Neural progenitor cell (in vitro differentiated cells): ENCODE measurements at regions not wholly inside any gene's neighbourhood (a gene's known extent, or its start where the extent isn't known, plus 50 kb on each side); places are given as distances from the start of the nearest gene placed in this dataset.

Experiments
- DNase-seq: peaks from one replicate; pipeline ENCODE4 v3.0.0-alpha.2; 2016; ENCODE audit warnings: low spot score
- H2AFZ ChIP-seq: fragments of 200-600 bp; sonication (generic); replicated peaks from 2 replicates; pipeline ENCODE4 v1.6.1; 2016; ENCODE audit warnings: antibody characterized with exemption
- H3F3A ChIP-seq: fragments of 200-600 bp; sonication (generic); 2 replicates; pipeline ENCODE4 v1.6.1; 2016; ENCODE audit warnings: antibody characterized with exemption, low read depth
- H3K27ac ChIP-seq: fragments of 200-600 bp; sonication (generic); 2 replicates; pipeline ENCODE4 v1.5.1; 2016; ENCODE audit warnings: mild to moderate bottlenecking
- H3K27me3 ChIP-seq: fragments of 200-600 bp; sonication (generic); 2 replicates; pipeline ENCODE4 v1.6.1; 2016; ENCODE audit warnings: mild to moderate bottlenecking, moderate library complexity
- H3K36me3 ChIP-seq: fragments of 200-600 bp; sonication (generic); 2 replicates; pipeline ENCODE4 v1.5.1; 2016
- H3K4me1 ChIP-seq: fragments of 200-600 bp; sonication (generic); 2 replicates; pipeline ENCODE4 v1.6.1; 2016; ENCODE audit warnings: mixed run types
- H3K4me2 ChIP-seq: fragments of 200-600 bp; sonication (generic); 2 replicates; pipeline ENCODE4 v1.6.1; 2016
- H3K4me3 ChIP-seq: fragments of 200-600 bp; sonication (generic); 2 replicates; pipeline ENCODE4 v1.5.1; 2016
- H3K79me2 ChIP-seq: fragments of 200-600 bp; sonication (generic); 2 replicates; pipeline ENCODE4 v1.6.1; 2016; ENCODE audit warnings: low read depth
- H3K9ac ChIP-seq: fragments of 200-600 bp; sonication (generic); 2 replicates; pipeline ENCODE4 v1.6.1; 2016
- H3K9me3 ChIP-seq: fragments of 200-600 bp; sonication (generic); 2 replicates; pipeline ENCODE4 v1.5.1; 2016; ENCODE audit warnings: low read depth
- H4K20me1 ChIP-seq: fragments of 200-600 bp; sonication (generic); 2 replicates; pipeline ENCODE4 v1.6.1; 2016; ENCODE audit warnings: low read depth
- H3K27ac Mint-ChIP-seq: 3 replicates; pipeline ENCODE4 v1.8.0; 2021; ENCODE audit warnings: mixed read lengths
- H3K27me3 Mint-ChIP-seq: 2 replicates; pipeline ENCODE4 v1.8.0; 2022; ENCODE audit warnings: low read depth, mild to moderate bottlenecking, inconsistent platforms, moderate library complexity, mixed read lengths; ENCODE audit not compliant: insufficient read depth
- H3K36me3 Mint-ChIP-seq: 3 replicates; pipeline ENCODE4 v1.8.0; 2021; ENCODE audit warnings: mixed read lengths
- H3K4me1 Mint-ChIP-seq: 3 replicates; pipeline ENCODE4 v1.8.0; 2021; ENCODE audit warnings: mixed read lengths
- H3K4me3 Mint-ChIP-seq: 3 replicates; pipeline ENCODE4 v1.8.0; 2021; ENCODE audit warnings: mild to moderate bottlenecking, moderate library complexity, mixed read lengths
- H3K9me3 Mint-ChIP-seq: 3 replicates; pipeline ENCODE4 v1.8.0; 2020; ENCODE audit warnings: mixed read lengths
- EZH2 ChIP-seq: fragments of 200-600 bp; sonication (generic); IDR thresholded peaks from 2 replicates; pipeline ENCODE4 v1.6.1; 2017; ENCODE audit warnings: antibody characterized with exemption, mild to moderate bottlenecking, moderate library complexity
- EZH2phosphoT487 ChIP-seq: fragments of 200-600 bp; sonication (generic); IDR thresholded peaks from 2 replicates; pipeline ENCODE4 v1.6.1; 2017; ENCODE audit warnings: antibody characterized with exemption
- TF ChIP-seq, protein P1 (sequence below): fragments of 200-600 bp; sonication (generic); IDR thresholded peaks from 2 replicates; pipeline ENCODE4 v1.5.1; 2017; ENCODE audit warnings: antibody characterized with exemption, mild to moderate bottlenecking

DNA sequence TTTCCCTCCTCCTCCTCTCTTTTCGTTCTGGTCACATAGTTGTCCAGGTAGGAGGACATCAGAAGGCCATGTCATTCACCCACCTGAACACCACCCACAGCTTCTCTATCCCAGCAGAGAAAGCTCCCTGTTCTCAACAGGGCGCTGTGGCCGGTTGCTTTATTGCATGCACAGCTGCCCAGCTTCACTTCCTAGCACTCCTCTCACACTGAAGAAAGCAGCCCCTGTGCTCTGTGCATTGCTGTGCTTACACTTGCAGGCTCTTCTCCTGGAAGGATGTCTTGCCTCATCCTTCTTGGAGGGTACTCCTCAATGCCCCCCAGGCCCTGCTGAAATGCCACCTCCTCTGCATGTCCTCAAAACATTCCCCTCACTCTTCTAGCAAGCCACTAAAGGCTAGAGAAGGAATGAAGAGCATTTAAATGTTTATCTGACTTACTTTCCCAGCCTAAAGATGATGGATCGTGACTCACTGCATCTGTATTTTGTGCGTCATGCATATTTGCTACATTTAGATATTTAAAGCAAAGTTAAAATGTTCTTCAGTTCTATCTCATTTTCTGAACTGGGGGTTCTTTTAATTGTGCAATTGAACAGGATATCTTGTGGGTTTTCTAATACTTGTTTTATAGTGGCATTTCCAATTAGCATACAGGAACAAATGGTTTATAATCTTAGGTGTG lies 186.4 kb upstream of the PUDP start:
- Histone ChIP-seq H3K27ac (no peak overlapping the region), H3K4me1 (no peaks in the 10 kb centered on the region), H2AFZ (no peak overlapping the region), H3F3A (no peaks in the 10 kb centered on the region), H3K4me2 (no peak overlapping the region), H4K20me1 (no peaks in the 10 kb centered on the region), H3K79me2 (no peaks in the 10 kb centered on the region), H3K9me3 (no peaks in the 10 kb centered on the region), H3K4me3 (no peak overlapping the region), H3K27me3 (no peaks in the 10 kb centered on the region), H3K9ac (no peak overlapping the region), H3K36me3 (no peaks in the 10 kb centered on the region)
- TF ChIP-seq EZH2phosphoT487 = no peak
- TF ChIP-seq EZH2 = no peak
- TF ChIP-seq, protein P1, sequence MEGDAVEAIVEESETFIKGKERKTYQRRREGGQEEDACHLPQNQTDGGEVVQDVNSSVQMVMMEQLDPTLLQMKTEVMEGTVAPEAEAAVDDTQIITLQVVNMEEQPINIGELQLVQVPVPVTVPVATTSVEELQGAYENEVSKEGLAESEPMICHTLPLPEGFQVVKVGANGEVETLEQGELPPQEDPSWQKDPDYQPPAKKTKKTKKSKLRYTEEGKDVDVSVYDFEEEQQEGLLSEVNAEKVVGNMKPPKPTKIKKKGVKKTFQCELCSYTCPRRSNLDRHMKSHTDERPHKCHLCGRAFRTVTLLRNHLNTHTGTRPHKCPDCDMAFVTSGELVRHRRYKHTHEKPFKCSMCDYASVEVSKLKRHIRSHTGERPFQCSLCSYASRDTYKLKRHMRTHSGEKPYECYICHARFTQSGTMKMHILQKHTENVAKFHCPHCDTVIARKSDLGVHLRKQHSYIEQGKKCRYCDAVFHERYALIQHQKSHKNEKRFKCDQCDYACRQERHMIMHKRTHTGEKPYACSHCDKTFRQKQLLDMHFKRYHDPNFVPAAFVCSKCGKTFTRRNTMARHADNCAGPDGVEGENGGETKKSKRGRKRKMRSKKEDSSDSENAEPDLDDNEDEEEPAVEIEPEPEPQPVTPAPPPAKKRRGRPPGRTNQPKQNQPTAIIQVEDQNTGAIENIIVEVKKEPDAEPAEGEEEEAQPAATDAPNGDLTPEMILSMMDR = no peak
- Mint-ChIP-seq H3K4me1 (peaks cover 14% of the 10 kb centered on the region), H3K4me3 (no peak overlapping the region), H3K27ac (no peak overlapping the region), H3K36me3 (peaks cover 14% of the 10 kb centered on the region), H3K27me3 (peaks cover 2% of the 10 kb centered on the region), H3K9me3 (peaks cover 19% of the 10 kb centered on the region)
- DNase-seq = no peak

DNA sequence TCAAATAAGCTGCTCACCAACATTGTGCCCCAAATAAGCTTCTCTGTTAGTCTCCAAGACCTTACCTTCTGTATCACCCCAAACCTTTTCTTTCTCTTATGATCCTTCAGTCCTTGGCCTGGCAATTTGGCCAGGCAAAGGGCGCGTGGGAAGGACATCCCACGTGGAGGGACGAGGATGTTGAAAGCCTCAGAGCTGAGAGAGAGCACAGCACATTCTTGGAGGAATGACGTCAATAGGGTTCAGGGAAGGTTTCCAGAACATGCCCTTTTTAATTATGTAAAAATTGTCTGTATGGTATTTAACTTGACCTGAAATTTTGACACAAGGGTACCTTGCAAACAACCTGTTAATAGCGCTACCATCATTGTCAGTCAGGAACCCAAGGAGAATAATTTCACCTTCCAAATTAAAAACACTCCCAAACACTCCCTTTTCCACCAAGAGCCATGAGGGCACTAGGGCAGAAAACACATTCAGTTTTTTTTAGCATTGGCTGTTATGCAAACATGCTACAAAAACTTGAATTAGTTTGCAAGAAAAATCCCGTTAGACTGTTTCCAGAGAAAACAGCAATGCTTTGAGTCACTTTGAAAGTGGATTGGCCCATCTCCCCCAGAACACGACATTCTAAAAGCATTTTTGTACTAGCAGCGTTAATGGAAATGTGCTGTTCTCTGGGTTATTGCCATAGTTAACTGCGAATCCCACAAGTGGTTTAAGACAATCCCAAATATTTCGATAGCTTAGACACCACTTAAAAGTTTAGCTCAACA lies 183.2 kb upstream of the PUDP start:
- peaks cover 5% of the 10 kb centered on the region for H3K27me3 Mint-ChIP-seq
- H3K4me1 Mint-ChIP-seq = peaks cover 15% of the 10 kb centered on the region
- TF ChIP-seq, protein P1 = no peak
- TF ChIP-seq EZH2 = no peak
- H3K9me3 Mint-ChIP-seq = peaks cover 10% of the 10 kb centered on the region
- H3K9ac ChIP-seq = no peak overlapping the region
- H3K36me3 ChIP-seq = no peaks in the 10 kb centered on the region
- H4K20me1 ChIP-seq = no peaks in the 10 kb centered on the region
- H3K4me2 ChIP-seq = no peak overlapping the region
- no peak overlapping the region for H3K27ac ChIP-seq
- no peaks in the 10 kb centered on the region for H3K27me3 ChIP-seq
- H3K4me1 ChIP-seq = no peaks in the 10 kb centered on the region
- no peaks in the 10 kb centered on the region for H3F3A ChIP-seq
- no peak overlapping the region for H3K4me3 Mint-ChIP-seq
- H2AFZ ChIP-seq = no peak overlapping the region
- DNase-seq = no peak
- peaks cover 10% of the 10 kb centered on the region for H3K36me3 Mint-ChIP-seq
- no peaks in the 10 kb centered on the region for H3K9me3 ChIP-seq
- H3K27ac Mint-ChIP-seq = no peak overlapping the region
- no peaks in the 10 kb centered on the region for H3K79me2 ChIP-seq
- no peak overlapping the region for H3K4me3 ChIP-seq

DNA sequence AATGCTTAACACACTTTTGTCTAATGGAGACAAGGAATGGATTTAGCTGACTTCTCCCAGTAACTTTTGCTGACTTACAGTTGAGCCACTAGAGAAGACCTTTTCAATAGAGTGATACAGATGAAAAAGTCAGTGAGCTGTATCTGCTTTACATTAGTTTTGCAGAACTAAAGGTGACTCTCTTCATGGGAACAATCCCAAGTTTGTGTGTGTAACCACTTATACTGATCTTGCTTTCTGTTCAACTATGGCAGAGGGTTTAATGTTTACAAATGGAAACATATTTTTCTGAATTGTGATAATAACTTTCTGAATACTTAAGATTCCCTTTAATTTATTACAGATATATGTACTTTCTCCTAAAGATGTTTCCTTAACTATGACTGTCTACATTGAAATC lies 182.6 kb upstream of the PUDP start:
- H3K36me3 Mint-ChIP-seq = peaks cover 13% of the 10 kb centered on the region
- no peaks in the 10 kb centered on the region for H3K27me3 ChIP-seq
- no peak overlapping the region for H2AFZ ChIP-seq
- H3K4me3 Mint-ChIP-seq = no peak overlapping the region
- H3K27me3 Mint-ChIP-seq = peaks cover 5% of the 10 kb centered on the region
- H3K4me1 ChIP-seq = no peaks in the 10 kb centered on the region
- H3K4me3 ChIP-seq = no peak overlapping the region
- H3K27ac Mint-ChIP-seq = no peak overlapping the region
- H3K4me2 ChIP-seq = no peak overlapping the region
- no peak overlapping the region for H3K27ac ChIP-seq
- H3K79me2 ChIP-seq = no peaks in the 10 kb centered on the region
- H3K9me3 Mint-ChIP-seq = peaks cover 8% of the 10 kb centered on the region
- no peaks in the 10 kb centered on the region for H3K36me3 ChIP-seq
- no peaks in the 10 kb centered on the region for H3F3A ChIP-seq
- no peak for TF ChIP-seq EZH2
- TF ChIP-seq, protein P1 = no peak
- no peak for TF ChIP-seq EZH2phosphoT487
- no peak overlapping the region for H3K9ac ChIP-seq
- no peaks in the 10 kb centered on the region for H3K9me3 ChIP-seq
- H4K20me1 ChIP-seq = no peaks in the 10 kb centered on the region
- DNase-seq = no peak
- peaks cover 15% of the 10 kb centered on the region for H3K4me1 Mint-ChIP-seq
